ENCODE measurements at regions not wholly inside any gene's neighbourhood (a gene's known extent, or its start where the extent isn't known, plus 50 kb on each side); places are given as distances from the start of the nearest gene placed in this dataset.
"Not testable (repeated sequence)": the region's sequence is repeated elsewhere in the genome, so short reads cannot be mapped to it uniquely, and the experiment has no call there.

DNA sequence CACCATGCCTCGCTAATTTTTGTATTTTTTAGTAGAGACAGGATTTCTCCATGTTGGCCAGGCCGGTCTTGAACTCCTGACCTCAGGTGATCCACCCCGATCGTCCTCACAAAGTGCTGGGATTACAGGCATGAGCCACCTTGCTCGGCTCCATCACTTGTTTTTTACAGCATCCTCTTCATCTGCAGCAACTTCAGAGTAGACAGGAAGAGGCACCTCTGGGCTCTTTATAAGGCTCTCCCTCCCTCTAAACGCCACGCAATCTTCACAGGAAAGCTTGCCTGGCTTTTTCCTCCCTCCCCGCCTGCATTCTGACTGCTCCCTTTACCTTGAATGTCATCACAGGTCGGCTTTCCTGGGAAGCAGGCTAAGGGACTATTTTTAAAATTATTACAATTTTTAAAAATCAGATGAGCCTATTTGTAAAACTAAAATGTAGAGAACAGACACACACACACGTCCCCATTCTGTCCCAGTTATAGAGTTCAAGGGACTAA is 111.5 kb upstream of the LDB2 start:
- Histone ChIP-seq H4K20me1 (ENCODE audit: insufficient read depth) (no peaks in the 10 kb centered on the region), H3K9me2 (ENCODE audit: insufficient read depth) (no peaks in the 10 kb centered on the region), H3K27me3 (ENCODE audit: insufficient read depth, low read depth) (peaks cover 16% of the 10 kb centered on the region), H3K4me2 (no peak overlapping the region), H3K4me3 (no peak overlapping the region), H2AFZ (no peak overlapping the region), H3K36me3 (ENCODE audit: low read depth) (no peaks in the 10 kb centered on the region), H3K9me3 (ENCODE audit: insufficient read depth, low read depth) (no peaks in the 10 kb centered on the region), H3K4me1 (replicated peaks; ENCODE audit: insufficient read depth) (no peaks in the 10 kb centered on the region), H3K27ac (no peak overlapping the region), H3K79me2 (ENCODE audit: low read depth) (no peaks in the 10 kb centered on the region), H3F3A (ENCODE audit: insufficient read depth, low read depth) (no peaks in the 10 kb centered on the region)
- BruUV-seq (replicated peaks), result no TSS peak
- ChIA-PET POLR2A (ENCODE audit: unreplicated experiment) (no interaction called here), CTCF (no interaction called here)
- no peak for DNase-seq
- intact Hi-C loops (cut with micrococcal nuclease; ENCODE audit: unreplicated experiment), result no loop called here
- no peak for TF ChIP-seq EZH2 (IDR thresholded peaks at IDR 0.05; ENCODE audit: low read depth)
- TF ChIP-seq, protein P1, sequence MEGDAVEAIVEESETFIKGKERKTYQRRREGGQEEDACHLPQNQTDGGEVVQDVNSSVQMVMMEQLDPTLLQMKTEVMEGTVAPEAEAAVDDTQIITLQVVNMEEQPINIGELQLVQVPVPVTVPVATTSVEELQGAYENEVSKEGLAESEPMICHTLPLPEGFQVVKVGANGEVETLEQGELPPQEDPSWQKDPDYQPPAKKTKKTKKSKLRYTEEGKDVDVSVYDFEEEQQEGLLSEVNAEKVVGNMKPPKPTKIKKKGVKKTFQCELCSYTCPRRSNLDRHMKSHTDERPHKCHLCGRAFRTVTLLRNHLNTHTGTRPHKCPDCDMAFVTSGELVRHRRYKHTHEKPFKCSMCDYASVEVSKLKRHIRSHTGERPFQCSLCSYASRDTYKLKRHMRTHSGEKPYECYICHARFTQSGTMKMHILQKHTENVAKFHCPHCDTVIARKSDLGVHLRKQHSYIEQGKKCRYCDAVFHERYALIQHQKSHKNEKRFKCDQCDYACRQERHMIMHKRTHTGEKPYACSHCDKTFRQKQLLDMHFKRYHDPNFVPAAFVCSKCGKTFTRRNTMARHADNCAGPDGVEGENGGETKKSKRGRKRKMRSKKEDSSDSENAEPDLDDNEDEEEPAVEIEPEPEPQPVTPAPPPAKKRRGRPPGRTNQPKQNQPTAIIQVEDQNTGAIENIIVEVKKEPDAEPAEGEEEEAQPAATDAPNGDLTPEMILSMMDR (conservative IDR thresholded peaks at IDR 0.05), result no peak

DNA sequence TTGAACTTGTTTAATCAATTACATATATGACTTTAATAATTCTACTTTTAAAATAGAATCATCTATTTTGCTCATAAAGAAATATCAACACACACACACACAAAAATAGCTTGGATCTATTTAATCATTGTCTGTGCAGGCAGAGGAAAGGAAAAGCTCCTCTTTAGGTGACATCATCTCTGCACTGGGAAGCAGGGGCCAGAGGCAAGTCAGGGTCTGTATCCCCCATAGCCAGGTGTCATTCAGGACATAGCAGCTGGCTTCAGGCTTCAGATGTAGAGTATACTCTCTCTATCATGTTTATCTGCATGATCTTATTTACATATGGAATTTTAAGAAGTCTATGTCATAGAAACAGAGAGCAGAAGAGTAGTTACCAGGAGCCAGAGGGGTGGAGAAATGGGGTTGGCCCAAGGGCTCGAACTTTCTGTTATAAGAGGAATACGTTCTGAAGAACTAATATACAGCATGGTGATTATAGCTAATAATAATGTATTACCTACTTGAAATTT is 110.4 kb upstream of the LDB2 start:
- no peak for DNase-seq
- Histone ChIP-seq H3K4me2 (no peak overlapping the region), H3K4me3 (no peak overlapping the region), H4K20me1 (ENCODE audit: insufficient read depth) (no peaks in the 10 kb centered on the region), H3K9me3 (ENCODE audit: insufficient read depth, low read depth) (no peaks in the 10 kb centered on the region), H2AFZ (no peak overlapping the region), H3F3A (ENCODE audit: insufficient read depth, low read depth) (no peaks in the 10 kb centered on the region), H3K36me3 (ENCODE audit: low read depth) (no peaks in the 10 kb centered on the region), H3K27ac (no peak overlapping the region), H3K27me3 (ENCODE audit: insufficient read depth, low read depth) (peaks cover 15% of the 10 kb centered on the region), H3K79me2 (ENCODE audit: low read depth) (no peaks in the 10 kb centered on the region), H3K4me1 (replicated peaks; ENCODE audit: insufficient read depth) (no peaks in the 10 kb centered on the region), H3K9me2 (ENCODE audit: insufficient read depth) (no peaks in the 10 kb centered on the region)
- ChIA-PET CTCF (no interaction called here), POLR2A (ENCODE audit: unreplicated experiment) (no interaction called here)
- no TSS peak for BruUV-seq (replicated peaks)
- TF ChIP-seq, protein P1 (conservative IDR thresholded peaks at IDR 0.05), result no peak
- no peak for TF ChIP-seq EZH2 (IDR thresholded peaks at IDR 0.05; ENCODE audit: low read depth)
- intact Hi-C loops (cut with micrococcal nuclease; ENCODE audit: unreplicated experiment), result no loop called here

- H3F3A ChIP-seq (ENCODE audit: insufficient read depth, low read depth); H3K27me3 ChIP-seq (ENCODE audit: insufficient read depth, low read depth); DNase-seq; H4K20me1 ChIP-seq (ENCODE audit: insufficient read depth); H3K4me3 ChIP-seq; H3K27ac ChIP-seq; intact Hi-C loops (cut with micrococcal nuclease; ENCODE audit: unreplicated experiment); BruUV-seq (replicated peaks); H3K9me3 ChIP-seq (ENCODE audit: insufficient read depth, low read depth); H2AFZ ChIP-seq; H3K36me3 ChIP-seq (ENCODE audit: low read depth); CTCF ChIA-PET; H3K4me1 ChIP-seq (replicated peaks; ENCODE audit: insufficient read depth); POLR2A ChIA-PET (ENCODE audit: unreplicated experiment); H3K79me2 ChIP-seq (ENCODE audit: low read depth); H3K4me2 ChIP-seq; H3K9me2 ChIP-seq (ENCODE audit: insufficient read depth): not testable (repeated sequence)
These were observed 105.4 kb upstream of the LDB2 start for GRCh38 chr4:17003606-17004392.
